DND-41 (cell line): ENCODE measurements at regions not wholly inside any gene's neighbourhood (a gene's known extent, or its start where the extent isn't known, plus 50 kb on each side); places are given as distances from the start of the nearest gene placed in this dataset.

Experiments used
- EZH2 ChIP-seq: IDR thresholded peaks from 3 replicates; pipeline ENCODE4 v1.6.1; 2012; ENCODE audit warnings: borderline replicate concordance, low read depth, mild to moderate bottlenecking, moderate library complexity, low read length, inconsistent platforms; ENCODE audit not compliant: severe bottlenecking
- TF ChIP-seq, protein P1 (sequence below): IDR thresholded peaks from 2 replicates; pipeline ENCODE4 v1.5.1; 2012; ENCODE audit warnings: borderline replicate concordance, low read length, moderate library complexity, mild to moderate bottlenecking; ENCODE audit not compliant: poor library complexity, severe bottlenecking; ENCODE audit errors: extremely low read depth

DNA sequence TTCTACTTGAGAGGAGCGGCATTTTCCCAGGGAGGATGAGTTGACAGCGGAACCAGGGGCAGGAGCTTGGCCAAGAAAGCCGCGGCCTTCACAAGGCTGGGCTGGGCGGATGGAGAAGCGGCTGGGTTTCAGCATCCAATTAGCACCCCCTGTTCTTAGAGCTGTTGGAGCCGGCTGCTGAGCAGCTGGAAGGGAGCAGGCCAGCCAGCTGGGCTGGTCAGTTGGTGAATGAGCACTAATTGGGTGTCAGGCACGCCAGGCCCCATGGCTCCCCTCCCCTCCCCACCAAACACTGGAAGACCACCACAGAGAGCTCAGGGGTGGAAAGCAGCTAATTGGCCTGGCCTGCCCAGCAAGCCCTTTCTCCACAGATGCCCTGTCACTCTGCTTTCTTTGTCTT is 245.6 kb downstream of the RRAGC start:
- TF ChIP-seq, protein P1, sequence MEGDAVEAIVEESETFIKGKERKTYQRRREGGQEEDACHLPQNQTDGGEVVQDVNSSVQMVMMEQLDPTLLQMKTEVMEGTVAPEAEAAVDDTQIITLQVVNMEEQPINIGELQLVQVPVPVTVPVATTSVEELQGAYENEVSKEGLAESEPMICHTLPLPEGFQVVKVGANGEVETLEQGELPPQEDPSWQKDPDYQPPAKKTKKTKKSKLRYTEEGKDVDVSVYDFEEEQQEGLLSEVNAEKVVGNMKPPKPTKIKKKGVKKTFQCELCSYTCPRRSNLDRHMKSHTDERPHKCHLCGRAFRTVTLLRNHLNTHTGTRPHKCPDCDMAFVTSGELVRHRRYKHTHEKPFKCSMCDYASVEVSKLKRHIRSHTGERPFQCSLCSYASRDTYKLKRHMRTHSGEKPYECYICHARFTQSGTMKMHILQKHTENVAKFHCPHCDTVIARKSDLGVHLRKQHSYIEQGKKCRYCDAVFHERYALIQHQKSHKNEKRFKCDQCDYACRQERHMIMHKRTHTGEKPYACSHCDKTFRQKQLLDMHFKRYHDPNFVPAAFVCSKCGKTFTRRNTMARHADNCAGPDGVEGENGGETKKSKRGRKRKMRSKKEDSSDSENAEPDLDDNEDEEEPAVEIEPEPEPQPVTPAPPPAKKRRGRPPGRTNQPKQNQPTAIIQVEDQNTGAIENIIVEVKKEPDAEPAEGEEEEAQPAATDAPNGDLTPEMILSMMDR: no peak
- no peak for TF ChIP-seq EZH2
